OCI-LY1 (cell line): ENCODE measurements at regions not wholly inside any gene's neighbourhood (a gene's known extent, or its start where the extent isn't known, plus 50 kb on each side); places are given as distances from the start of the nearest gene placed in this dataset.
A peak's percentile ranks its signal among the peaks of the same experiment; 100 is the strongest.

Experiments used
- H2AFZ ChIP-seq: fragments of 200-600 bp; sonication (generic), shearing (Covaris generic); 2 replicates; pipeline ENCODE4 v1.6.0; 2014; ENCODE audit warnings: antibody characterized with exemption, mild to moderate bottlenecking, low read length
- H3F3A ChIP-seq: fragments of 200-600 bp; sonication (generic), shearing (Covaris generic); 2 replicates; pipeline ENCODE4 v1.6.0; 2014; ENCODE audit warnings: mild to moderate bottlenecking, antibody characterized with exemption, low read length, moderate library complexity; ENCODE audit not compliant: insufficient read depth
- H3K27ac ChIP-seq: fragments of 200-600 bp; sonication (generic); 2 replicates; pipeline ENCODE4 v1.5.1; 2014; ENCODE audit warnings: low read length, mixed run types, mild to moderate bottlenecking, low read depth; ENCODE audit not compliant: poor library complexity, severe bottlenecking
- H3K27me3 ChIP-seq: fragments of 200-600 bp; sonication (generic); 2 replicates; pipeline ENCODE4 v1.6.0; 2014; ENCODE audit warnings: antibody characterized with exemption, mild to moderate bottlenecking, low read length, moderate library complexity; ENCODE audit not compliant: insufficient read depth
- H3K36me3 ChIP-seq: fragments of 200-600 bp; sonication (generic); 2 replicates; pipeline ENCODE4 v1.6.1; 2014; ENCODE audit warnings: mild to moderate bottlenecking, antibody characterized with exemption, low read length, moderate library complexity, mixed read lengths; ENCODE audit not compliant: insufficient read depth
- H3K4me1 ChIP-seq: fragments of 200-600 bp; sonication (generic); 2 replicates; pipeline ENCODE4 v1.5.1; 2014; ENCODE audit warnings: mild to moderate bottlenecking, low read length, moderate library complexity; ENCODE audit not compliant: insufficient read depth, severe bottlenecking
- H3K4me2 ChIP-seq: fragments of 200-600 bp; sonication (generic), shearing (Covaris generic); 2 replicates; pipeline ENCODE4 v1.6.1; 2014; ENCODE audit warnings: low read length
- H3K4me3 ChIP-seq: fragments of 200-600 bp; sonication (generic); 2 replicates; pipeline ENCODE4 v1.5.1; 2014; ENCODE audit warnings: low read length, low read depth, mild to moderate bottlenecking, mixed read lengths; ENCODE audit not compliant: poor library complexity, severe bottlenecking
- H3K79me2 ChIP-seq: fragments of 200-600 bp; shearing (Covaris generic); 2 replicates; pipeline ENCODE4 v1.6.1; 2016; ENCODE audit warnings: mixed run types, low read length, mixed read lengths; ENCODE audit not compliant: insufficient read depth
- H3K9ac ChIP-seq: fragments of 200-600 bp; sonication (generic), shearing (Covaris generic); 2 replicates; pipeline ENCODE4 v1.6.1; 2014; ENCODE audit warnings: mild to moderate bottlenecking, low read length, mixed read lengths
- H3K9me2 ChIP-seq: fragments of 200-600 bp; sonication (generic), shearing (Covaris generic); 2 replicates; pipeline ENCODE4 v1.6.1; 2014; ENCODE audit warnings: low read depth, mild to moderate bottlenecking, low read length, mixed read lengths
- H3K9me3 ChIP-seq: fragments of 200-600 bp; shearing (Covaris generic); 2 replicates; pipeline ENCODE4 v1.6.1; 2014; ENCODE audit warnings: low read length, mixed read lengths
- H4K20me1 ChIP-seq: fragments of 200-600 bp; sonication (generic), shearing (Covaris generic); 2 replicates; pipeline ENCODE4 v1.6.0; 2016; ENCODE audit warnings: mild to moderate bottlenecking, low read length; ENCODE audit not compliant: insufficient read depth
- CTCF ChIP-seq: fragments of 200-600 bp; sonication (generic), shearing (Covaris generic); IDR thresholded peaks from 2 replicates; pipeline ENCODE4 v1.5.1; 2017; ENCODE audit warnings: mild to moderate bottlenecking, antibody characterized with exemption, low read length, moderate library complexity, mixed read lengths
- EZH2 ChIP-seq: fragments of 200-600 bp; sonication (generic), shearing (Covaris generic); IDR thresholded peaks from 2 replicates; pipeline ENCODE4 v1.8.0; 2017; ENCODE audit warnings: borderline replicate concordance, mixed run types, mild to moderate bottlenecking, antibody characterized with exemption, low read length, moderate library complexity, mixed read lengths

GRCh38 chr21:22120616-22121266 lies 1122.5 kb downstream of the NCAM2 start:
- no peaks in the 10 kb centered on the region for H4K20me1 ChIP-seq
- no peaks in the 10 kb centered on the region for H3F3A ChIP-seq
- no peak overlapping the region for H3K27ac ChIP-seq
- TF ChIP-seq CTCF (peak; percentile 61), EZH2 (no peak)
- no peak overlapping the region; the same call in 1 of the 2 replicates for H3K4me2 ChIP-seq
- no peaks in the 10 kb centered on the region for H3K36me3 ChIP-seq
- H3K4me3 ChIP-seq: no peak overlapping the region
- H3K79me2 ChIP-seq: no peaks in the 10 kb centered on the region
- no peak overlapping the region for H2AFZ ChIP-seq
- H3K9ac ChIP-seq: no peak overlapping the region
- no peaks in the 10 kb centered on the region for H3K9me2 ChIP-seq
- no peaks in the 10 kb centered on the region for H3K27me3 ChIP-seq
- H3K4me1 ChIP-seq: no peaks in the 10 kb centered on the region
- H3K9me3 ChIP-seq: peaks cover 4% of the 10 kb centered on the region; the same call in 1 of the 2 replicates

GRCh38 chr21:22125581-22125980 lies 1127.4 kb downstream of the NCAM2 start:
- Histone ChIP-seq H3K4me2 (no peak overlapping the region), H3K9ac (no peak overlapping the region), H3K9me3 (peaks cover 9% of the 10 kb centered on the region), H3K36me3 (no peaks in the 10 kb centered on the region), H2AFZ (no peak overlapping the region), H3K4me1 (peaks cover 3% of the 10 kb centered on the region), H4K20me1 (no peaks in the 10 kb centered on the region), H3K27ac (no peak overlapping the region), H3K4me3 (no peak overlapping the region), H3F3A (no peaks in the 10 kb centered on the region), H3K79me2 (no peaks in the 10 kb centered on the region), H3K27me3 (no peaks in the 10 kb centered on the region), H3K9me2 (no peaks in the 10 kb centered on the region)
- no peak for TF ChIP-seq CTCF
- TF ChIP-seq EZH2: no peak

- no peaks in the 10 kb centered on the region for H3K79me2 ChIP-seq
- H3K27ac ChIP-seq: no peak overlapping the region
- no peaks in the 10 kb centered on the region for H3F3A ChIP-seq
- H3K9me2 ChIP-seq: no peaks in the 10 kb centered on the region
- H2AFZ ChIP-seq: no peak overlapping the region
- H4K20me1 ChIP-seq: no peaks in the 10 kb centered on the region
- peaks cover 5% of the 10 kb centered on the region; the same call in 1 of the 2 replicates for H3K9me3 ChIP-seq
- no peak overlapping the region for H3K4me2 ChIP-seq
- H3K36me3 ChIP-seq: no peaks in the 10 kb centered on the region
- no peak overlapping the region for H3K4me3 ChIP-seq
- H3K4me1 ChIP-seq: peaks cover 14% of the 10 kb centered on the region
- no peak overlapping the region for H3K9ac ChIP-seq
- TF ChIP-seq CTCF (no peak), EZH2 (no peak)
- no peaks in the 10 kb centered on the region for H3K27me3 ChIP-seq
Measured at GRCh38 chr21:22128671-22129070, 1130.5 kb downstream of the NCAM2 start.
